GM18867 (cell line): ENCODE measurements at regions not wholly inside any gene's neighbourhood (a gene's known extent, or its start where the extent isn't known, plus 50 kb on each side); places are given as distances from the start of the nearest gene placed in this dataset.
"Not testable (repeated sequence)": the region's sequence is repeated elsewhere in the genome, so short reads cannot be mapped to it uniquely, and the experiment has no call there.

Source experiments
- ATAC-seq: cut with Tn5 transposase; IDR thresholded peaks from one replicate; pipeline ENCODE4 v1.9.1; 2021; ENCODE audit warnings: mild to moderate bottlenecking, moderate library complexity; ENCODE audit not compliant: unreplicated experiment

DNA sequence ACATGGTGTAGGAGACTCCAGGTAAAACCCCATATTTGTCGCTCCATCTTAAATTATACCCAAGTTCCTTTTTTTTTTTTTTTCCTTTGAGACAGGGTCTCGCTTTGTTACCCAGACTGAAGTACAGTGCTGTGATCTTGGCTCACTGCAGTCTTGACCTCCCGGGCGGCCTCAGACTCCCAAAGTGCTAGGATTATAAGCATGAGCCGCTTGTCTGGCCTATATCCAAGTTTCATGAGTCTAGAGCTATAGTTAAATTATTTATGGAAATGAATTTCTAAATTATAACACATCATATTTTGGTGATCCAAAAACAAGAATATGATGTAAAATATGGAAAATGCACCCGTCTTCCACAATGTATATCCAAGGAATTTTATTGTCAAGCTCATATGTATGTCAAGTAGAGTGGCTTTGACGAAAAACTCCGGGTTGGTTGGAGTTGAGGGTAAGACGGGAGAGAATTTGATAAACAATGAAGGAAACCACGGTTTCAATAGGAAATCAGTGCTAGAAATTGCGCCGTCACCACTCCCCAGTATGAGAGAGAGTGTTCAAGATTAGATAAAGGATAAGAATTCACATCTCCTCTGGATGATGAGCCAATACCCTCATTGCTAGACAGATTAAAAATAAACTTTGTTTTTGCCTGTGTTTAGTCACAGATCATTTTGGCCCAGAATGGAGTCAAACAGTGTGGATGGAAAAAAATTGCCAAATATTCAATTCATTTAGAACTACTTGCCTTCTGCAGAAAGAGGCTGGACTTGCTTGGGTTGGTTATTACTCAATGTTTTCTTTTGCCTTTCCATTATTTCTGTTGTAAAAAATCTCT is 209.2 kb upstream of the NR2F2 start:
- ATAC-seq: no peak

DNA sequence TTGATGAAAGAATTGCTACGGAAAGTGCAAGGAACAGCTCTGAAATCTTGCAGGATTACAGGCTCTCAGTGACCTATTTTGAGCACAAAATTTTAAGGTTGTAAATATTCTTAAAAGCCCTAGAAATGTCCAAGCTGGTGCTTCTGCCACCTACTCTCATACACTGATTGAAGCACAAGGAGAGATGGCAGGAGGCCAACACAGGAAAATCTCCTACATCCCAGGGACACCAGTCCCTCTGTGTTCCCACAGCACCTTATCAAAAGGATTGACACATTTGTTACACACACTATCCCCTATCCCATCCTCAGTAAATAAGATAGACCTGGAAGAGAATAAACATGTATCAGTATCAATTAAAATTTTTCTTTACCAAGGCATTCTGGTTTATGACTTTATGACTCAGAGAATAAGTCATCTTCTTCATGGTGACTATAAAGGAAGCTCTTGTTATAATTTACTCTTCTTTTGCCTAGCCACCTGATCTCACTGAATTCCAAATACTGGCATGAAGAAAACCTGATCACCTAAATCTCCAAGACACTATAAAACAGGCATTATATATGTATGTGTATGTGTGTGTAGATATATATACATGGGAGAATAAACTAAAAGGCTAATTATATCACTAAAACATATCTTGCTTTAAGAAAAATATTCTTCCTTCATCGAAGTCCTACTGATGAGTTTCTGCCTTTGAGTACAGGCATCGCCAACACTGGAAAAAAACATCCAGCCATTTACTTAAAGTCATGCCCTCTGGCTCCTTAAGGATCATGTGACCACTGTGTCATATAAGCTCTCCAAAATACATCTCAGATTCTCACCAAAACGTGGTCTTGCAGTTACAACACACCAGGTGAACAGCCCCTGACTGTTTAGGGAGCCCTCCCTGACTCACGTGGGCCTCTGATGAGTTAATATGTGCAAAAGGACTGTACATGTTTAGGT is 208.1 kb upstream of the NR2F2 start:
- ATAC-seq: no peak

DNA sequence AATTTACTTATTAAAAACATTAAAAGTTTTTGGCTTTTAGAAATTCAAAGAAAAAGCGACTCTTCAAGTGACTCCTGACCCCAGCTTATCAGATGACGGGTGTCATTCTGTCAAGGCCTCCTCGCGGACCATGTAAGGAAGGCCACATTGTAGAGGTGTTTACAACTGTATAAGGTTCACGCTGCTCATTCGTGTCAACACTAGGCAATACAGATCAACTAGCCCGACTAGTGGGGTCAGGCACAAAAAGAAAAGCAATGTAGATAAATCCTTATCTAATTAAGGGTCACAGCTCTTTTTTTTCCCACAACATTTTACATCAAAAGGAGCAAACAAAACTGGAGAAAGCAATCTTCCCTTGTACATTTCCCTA is 207.5 kb upstream of the NR2F2 start:
- no peak for ATAC-seq

DNA sequence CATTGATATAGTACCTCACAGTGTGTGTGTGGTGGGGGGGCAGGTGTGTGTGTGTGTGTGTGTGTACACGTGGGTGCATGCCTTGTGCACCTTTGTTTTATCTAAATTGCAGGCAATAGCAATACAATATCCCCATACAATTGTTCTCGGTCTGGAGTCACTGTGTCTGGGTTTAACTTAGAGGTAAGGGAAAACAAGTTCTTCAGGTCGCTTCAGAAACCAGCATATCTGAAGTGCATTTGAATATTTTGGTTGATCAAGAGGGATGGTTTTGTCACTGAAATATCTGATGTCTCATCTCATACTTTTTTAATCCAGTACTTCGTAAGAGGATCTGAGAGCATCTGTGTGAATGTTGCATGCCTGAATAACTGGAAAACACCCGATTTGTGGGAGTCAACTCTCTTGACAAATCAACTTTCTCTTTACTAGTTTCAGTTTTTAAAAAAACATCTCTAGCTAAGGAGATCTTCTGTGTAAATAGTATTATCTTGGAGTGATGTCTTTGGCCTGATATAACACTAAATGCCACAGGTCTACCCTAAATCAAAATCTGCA is 206.8 kb upstream of the NR2F2 start:
- no peak for ATAC-seq

- no peak for ATAC-seq
Observed at GRCh38 chr15:96124436-96124835, 206.1 kb upstream of the NR2F2 start.

GRCh38 chr15:96125721-96126415 is 204.6 kb upstream of the NR2F2 start:
- no peak for ATAC-seq

GRCh38 chr15:96126859-96127258 is 203.6 kb upstream of the NR2F2 start:
- no peak for ATAC-seq

DNA sequence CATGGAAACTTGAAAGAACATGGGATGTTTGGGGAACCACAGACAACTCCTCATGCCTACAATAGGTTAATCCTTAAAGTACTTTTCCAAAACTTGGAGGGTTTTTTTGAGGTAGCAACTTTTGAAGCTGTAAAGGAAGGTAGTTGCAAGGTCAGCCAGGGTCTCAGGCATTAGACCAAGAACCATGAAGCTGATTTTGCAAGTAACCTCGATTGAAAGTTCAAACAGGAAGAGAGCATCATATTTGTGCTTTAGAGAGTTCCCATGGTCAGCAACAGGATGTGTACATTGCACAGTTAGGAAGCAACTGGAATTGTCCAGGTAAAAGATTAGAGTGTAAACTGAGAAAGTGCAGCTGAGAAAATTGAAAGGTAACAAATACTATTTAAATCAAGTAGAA is 199.8 kb upstream of the NR2F2 start:
- no peak for ATAC-seq

DNA sequence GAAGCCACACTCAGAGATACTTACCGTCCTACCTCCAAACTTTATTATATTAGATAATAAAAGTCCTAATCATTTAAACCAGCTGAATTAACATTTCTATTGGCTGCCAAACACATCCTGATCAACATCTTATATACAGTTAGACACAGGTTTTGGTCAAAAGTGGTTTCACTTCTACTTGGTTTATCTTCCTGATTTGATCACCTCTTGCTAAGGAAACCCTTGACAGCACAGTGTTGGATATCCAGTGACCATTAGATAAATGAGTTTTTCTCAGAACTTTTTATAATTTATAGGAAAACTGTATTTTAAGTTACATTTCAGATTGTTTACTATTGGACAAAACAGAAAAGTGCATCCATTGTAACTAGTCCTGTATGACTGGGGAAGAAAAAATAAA is 198.4 kb upstream of the NR2F2 start:
- no peak for ATAC-seq

DNA sequence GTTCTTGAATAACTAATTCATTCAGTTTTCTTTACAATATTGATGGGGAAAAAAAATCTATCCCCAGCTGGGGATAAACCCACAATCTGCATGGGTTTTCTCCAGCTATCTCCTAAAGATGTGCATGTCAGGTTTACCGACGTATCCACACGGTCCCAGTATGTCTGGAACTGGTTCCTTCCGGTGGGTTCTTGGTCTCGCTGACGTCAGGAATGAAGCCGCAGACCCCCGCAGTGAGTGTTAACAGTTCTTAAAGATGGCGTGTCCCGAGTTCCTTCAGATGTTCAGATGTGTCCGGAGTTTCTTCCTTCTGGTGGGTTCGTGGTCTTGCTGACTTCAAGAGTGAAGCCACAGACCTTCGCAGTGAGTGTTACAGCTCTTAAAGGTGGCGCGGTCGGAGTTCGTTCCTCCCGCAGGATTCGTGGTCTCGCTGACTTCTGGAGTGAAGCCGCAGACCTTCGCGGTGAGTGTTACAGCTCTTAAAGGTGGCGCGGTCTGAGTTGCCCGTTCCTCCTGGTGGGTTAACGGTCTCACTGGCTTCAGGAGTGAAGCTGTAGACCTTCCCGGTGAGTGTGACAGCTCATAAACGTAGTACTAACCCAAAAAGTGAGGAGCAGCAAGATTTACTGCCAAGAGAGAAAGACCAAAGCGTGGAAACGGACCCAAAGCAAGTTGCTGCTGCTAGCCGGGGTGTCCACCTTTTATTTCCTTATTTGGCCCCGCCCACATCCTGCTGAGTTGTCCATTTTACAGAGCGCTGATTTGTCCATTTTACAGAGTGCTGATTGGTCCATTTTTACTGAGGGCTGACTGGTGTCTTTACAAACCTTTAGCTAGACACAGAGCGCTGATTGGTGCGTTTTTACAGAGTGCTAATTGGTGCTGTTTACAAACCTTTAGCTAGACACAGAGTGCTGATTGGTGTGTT is 195.1 kb upstream of the NR2F2 start:
- no peak for ATAC-seq

- no peak for ATAC-seq
Observed at GRCh38 chr15:96138985-96139384, 191.5 kb upstream of the NR2F2 start.

DNA sequence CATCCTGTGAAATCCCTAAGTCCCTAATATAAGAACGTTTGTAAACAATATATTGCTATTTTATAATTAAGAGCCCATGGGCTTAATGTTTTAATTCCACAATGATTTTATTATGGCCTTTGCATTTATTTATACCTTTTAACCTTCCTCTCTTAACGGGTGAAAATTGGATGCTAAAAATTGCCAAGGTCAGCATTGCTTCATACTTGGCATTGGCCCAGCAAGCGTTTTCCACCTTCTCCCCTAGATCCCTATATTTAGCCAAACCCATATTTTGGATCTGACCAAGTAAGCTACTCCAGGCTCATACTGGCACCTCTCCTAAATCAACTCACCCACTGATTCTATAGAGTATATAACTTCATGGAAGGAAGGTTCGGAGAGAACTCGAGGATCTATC is 188.0 kb upstream of the NR2F2 start:
- no peak for ATAC-seq

DNA sequence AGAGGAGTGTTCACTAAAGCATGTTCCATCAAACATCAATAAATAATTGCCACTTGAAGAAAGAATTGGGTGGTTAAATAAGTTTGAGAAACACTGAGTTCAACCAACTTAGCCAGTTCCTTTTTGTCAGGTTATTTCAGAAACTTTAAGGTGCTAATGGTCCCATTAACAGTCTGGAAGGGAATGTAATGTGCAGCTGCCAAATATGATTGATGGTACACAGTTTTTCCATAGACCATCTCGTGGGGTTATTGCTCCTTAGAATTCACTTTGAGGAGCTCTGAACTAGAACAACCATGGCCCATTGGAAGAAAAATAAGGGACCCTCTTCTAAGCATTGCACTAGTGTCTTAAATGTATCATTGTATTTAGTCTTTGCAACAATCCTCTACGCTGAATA is 185.8 kb upstream of the NR2F2 start:
- ATAC-seq: no peak

DNA sequence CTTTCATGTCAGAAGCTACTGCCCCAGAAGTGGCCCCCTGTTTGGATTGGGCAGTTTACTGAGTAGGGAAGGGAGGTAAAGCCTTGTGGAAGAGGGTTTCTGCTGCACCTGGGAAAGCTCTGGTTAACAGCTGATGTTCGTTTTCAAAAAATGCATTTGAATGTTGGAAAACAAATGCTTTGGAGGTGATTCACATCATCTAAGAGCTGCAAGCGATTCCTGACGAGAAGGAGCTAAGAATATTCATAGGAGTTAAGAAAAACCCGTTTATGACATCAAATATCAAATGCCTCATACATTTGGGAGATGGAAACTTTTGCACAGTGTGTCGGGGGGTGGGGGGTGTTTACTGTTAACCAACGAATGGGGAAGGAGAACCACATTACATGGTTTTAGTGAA is 183.8 kb upstream of the NR2F2 start:
- ATAC-seq: no peak

- no peak for ATAC-seq
Observed at GRCh38 chr15:96147267-96147666, 183.2 kb upstream of the NR2F2 start.

- no peak for ATAC-seq
Observed at GRCh38 chr15:96150254-96150653, 180.2 kb upstream of the NR2F2 start.

DNA sequence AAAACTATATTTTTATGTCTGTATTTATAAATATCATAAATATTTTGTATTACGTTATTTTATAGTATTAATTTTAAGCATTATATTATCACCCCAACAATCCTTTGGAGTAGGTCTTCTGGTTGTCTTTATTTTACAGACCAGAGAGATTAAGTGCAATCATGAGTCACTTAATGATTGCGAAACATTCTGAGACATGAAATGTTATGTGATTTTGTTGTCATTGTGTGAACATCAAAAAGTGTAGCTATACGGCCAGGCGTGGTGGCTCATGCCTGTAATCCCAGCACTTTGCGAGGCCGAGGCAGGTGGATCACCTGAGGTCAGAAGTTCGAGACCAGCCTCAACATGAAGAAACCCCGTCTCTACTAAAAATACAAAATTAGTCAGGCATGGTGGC is 178.8 kb upstream of the NR2F2 start:
- not testable (repeated sequence) for ATAC-seq

GRCh38 chr15:96153929-96154328 is 176.6 kb upstream of the NR2F2 start:
- no peak for ATAC-seq

- ATAC-seq: no peak
Observed at GRCh38 chr15:96158938-96159337, 171.6 kb upstream of the NR2F2 start.

- no peak for ATAC-seq
Observed at GRCh38 chr15:96160269-96160668, 170.2 kb upstream of the NR2F2 start.
